NCI-H146 (cell line): ENCODE measurements at regions not wholly inside any gene's neighbourhood (a gene's known extent, or its start where the extent isn't known, plus 50 kb on each side); places are given as distances from the start of the nearest gene placed in this dataset.

ENCODE experiments used
- DNase-seq: peaks from one replicate; lab custom pipeline; 2025; lab: John Stamatoyannopoulos, UW

DNA sequence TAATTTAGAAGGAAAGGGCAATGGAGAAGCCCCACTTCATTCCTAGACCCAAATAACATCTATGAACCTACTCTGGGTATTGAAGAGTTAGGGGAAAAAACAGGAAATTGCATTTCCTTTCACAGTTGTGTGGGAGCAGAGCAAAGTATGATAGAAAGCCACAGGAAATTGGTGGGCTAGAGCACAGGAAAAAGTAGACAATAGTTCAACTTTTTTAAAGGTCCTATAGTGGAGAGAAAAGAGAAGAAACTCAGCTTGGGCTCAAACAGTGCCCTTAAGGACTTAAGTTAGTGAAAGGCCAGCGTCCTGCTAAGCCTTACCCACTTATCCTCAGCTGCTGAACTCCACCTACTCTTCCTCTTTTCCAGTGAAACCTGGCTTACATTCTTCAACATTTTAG, 258.1 kb downstream of the DPY19L2 start:
- DNase-seq: no peak

DNA sequence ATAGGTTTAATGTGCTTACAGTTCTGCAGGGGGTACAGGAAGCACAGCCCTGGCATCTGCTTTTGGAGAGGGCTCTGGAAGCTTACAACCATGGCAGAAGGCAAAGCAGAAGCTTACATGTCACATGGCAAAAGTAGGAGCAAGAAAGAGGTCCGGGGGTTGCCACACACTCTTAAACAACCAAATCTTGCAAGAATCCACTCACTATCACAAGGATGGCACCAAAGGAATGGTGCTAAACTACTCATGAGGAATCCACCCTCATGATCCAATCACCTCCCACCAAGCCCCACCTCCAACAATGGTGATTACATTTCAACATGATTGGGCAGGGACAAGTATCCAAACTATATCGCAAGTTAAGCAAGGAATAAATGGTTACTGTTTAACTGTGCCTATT, 255.8 kb upstream of the AVPR1A start:
- no peak for DNase-seq

DNA sequence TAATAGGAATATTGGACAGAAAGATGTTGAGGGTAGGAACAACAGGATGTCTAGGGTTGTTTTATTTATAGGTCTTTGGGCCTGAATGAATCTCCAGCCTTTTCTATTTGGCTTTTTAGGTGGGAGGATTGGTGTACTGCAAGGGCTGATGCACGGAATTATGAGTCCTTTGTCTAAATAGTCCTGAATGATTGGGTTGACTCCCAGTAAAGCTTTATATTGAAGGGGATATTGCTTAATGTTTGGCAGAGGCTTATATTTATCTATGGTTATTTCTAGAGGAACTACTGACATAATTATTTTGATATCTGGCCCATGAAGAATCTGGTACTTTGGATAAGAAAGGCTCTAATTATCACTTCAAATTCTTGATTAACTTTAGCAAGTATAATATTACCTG, 253.6 kb upstream of the AVPR1A start:
- DNase-seq: no peak

DNA sequence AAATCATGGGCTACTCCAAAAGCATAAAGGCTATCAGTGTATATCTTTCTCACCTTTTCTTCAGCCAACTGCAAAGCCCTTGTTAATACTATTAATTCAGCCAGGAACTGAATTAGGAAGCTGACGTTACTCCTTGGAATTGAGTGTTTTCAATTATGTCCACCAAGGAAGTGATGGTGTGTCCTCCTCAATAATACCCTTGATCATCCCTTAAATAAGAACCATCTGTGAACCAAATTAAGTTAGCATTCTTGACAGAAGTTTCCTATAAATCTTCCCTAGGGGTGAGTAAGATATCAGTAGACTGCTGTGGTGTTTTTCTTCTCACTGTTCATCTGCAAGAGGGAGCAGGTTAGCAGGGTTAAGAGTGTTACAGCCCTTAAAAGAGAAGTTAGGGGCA, 252.3 kb upstream of the AVPR1A start:
- DNase-seq: no peak

DNA sequence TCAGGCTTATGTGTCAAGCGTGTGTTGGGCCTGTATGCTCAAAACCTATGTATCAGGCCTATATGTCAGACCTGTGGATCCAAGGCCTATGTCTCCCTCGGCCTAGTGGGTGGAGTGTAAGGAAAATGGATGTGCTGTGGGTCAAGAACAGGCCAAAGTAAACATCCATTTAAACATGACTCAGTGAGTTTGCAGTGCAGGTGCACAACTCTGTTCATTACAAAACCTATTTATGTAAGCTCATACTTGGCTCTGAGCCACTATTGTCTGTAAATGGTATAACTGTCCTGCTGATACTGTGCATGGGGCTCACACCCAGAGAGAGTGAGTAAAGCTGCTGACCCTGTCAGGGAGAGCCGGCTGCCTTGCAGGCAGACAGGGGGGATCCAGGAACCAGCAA, 249.7 kb upstream of the AVPR1A start:
- DNase-seq: peak; percentile 70

DNA sequence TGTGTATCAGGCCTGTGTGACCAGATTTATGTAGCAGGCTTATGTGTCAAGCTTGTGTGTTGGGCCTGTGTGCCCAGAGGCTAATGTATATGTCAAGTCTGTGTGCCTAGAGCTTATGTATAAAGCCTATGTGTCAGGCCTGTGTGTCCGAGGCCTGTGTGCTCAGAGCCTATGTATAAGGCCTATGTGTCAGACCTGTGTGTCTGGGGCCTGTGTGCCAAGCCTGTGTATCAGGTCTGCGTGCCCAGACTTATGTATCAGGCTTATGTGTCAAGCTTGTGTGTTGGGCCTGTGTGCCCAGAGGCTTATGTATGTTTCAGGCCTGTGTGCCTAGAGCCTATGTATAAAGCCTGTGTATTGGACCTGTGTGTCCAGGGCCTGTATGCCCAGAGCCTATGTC, 249.3 kb upstream of the AVPR1A start:
- no peak for DNase-seq

DNA sequence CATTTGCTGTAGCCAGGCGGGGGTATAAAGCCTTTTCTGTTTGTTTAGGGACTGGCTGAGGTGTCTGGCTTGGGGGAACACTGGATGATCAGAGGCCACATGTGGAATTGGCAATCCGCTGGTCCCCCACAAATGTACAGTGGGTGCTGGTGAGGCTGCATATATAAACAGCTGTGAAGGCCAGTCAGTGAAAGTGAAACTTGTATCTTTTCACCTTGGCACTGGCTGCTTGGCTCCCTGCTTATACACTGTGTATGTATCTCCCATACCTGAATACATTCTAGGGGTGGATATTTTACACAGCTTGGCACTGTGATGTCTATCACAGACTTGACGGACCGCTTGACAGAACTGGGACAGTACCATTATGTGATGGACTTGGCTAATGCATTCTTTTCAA, 246.8 kb upstream of the AVPR1A start:
- no peak for DNase-seq

DNA sequence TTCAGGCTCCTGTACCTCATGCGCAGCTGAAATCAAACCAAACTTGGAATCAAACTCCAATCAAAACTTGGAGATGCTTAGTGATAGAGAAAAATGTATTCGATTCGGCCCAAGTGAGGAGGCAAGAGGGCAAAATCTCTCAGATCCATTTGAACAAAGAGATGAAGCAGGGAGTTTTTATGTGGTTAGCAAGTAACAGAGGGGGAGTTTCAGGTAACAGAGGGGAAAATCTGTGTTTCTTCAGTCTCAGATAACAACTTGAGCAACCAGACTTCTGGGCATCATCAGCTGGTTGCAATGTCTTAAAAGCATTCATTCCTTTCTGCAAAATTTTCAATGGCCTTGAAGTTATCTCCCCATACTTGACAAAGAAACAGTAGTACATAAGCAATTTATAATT, 245.1 kb upstream of the AVPR1A start:
- no peak for DNase-seq

DNA sequence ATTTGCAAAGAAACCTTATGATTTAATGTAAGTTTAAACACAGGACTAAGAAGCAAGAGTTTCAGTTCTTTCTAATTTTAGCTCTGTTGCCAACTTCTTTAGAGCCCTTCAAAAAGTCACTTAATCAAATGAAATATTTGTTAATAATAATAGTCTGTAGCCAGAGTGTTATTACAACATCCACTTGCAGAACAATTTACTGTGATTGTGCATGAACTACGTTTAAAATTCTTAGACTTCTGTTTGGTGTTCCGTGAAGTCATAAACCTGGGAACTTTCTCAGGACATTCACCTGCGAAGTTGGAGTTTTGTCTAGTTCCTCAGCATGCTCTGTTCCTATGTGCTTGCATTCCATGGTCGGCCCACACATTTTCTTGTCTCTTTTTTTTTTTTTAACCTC, 244.0 kb upstream of the AVPR1A start:
- no peak for DNase-seq

DNA sequence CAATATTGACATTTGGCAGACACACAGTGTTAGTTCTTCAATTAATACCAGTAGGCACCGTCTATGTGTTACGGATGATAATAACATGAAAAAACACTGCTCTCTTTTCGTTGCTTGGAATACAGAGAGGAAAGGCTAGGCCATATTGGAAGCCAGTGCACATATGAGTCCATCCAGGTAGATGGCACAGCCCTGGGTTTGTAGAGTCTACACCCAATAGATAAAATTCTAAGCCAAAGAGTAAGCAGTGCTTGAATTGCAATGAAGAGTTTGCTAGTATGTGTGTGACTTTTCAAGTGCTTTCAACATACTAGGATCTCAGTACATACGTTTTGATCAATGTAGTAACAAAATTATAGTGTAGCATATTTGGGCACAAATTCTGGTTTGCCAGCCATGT, 243.3 kb upstream of the AVPR1A start:
- no peak for DNase-seq

DNA sequence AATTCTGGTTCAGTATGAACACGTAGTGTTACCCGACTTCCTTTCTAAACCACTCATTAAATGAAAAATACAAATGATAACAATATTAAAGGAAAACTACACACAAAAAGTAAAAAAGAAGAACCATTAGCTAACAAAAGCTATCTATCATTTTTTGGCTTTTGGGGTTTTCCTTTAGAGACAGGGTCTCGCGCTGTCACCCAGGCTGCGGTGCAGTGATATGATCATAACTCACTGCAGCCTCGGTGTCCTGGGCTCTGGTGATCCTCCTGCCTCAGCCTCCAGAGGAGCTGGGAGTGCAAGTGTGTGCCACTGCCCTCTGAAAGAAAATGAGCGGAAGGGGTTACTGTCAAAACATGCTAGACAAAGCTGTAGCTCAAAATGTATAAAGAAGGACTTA, 238.2 kb upstream of the AVPR1A start:
- no peak for DNase-seq

DNA sequence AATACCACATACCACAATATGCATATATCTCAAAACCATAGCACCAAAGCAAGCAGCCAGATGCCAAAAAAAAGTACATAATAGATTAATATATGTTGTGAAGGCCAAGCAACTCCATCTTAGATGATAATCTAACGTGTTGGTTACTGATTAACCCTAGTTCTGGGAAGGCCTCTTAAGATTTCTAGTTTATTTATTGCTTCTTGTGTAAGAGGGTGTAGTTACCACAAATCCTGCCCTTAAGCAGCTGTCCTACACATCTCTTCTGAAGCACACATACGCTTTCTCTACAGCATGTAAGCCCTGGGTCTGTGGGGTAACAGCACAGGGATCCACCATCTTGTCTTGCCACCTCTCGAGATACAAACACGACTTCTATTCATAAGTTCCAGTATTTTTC, 236.8 kb upstream of the AVPR1A start:
- no peak for DNase-seq

DNA sequence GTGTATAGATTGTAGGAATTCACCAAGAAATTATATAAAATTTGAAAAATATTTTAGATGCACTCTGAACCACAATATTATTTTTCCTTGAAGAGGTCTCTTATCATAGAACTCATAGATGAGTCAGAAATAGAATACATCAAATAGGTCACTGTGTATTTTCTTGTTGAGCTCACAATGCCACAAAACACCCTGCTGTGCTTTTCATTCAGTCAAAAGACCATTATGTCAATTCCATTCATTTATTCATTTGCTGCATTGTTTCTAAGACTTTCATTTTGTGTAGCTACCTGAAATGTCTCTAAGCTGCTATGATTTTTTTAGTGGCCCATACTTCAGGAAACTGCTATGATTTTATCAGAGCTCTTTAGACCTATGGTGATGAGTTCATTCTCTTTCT, 231.9 kb upstream of the AVPR1A start:
- DNase-seq: peak; percentile 57

DNA sequence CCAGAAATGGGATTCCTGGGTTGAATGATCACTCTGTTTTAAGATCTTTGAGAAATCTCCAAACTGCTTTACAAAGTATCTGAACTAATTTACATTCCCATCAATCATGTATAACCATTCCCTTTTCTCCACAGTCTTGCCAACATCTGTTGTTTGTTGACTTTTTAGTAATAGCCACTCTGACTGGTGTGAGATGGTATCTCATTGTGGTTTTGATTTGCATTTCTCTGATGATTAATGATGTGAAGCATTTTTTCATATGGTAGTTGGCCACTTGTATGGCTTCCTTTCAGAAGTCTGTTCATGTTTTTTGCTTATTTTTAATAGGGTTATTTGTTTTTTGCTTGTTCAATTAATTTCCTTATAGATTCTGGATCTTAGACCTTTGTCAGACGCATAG, 211.8 kb upstream of the AVPR1A start:
- DNase-seq: no peak

DNA sequence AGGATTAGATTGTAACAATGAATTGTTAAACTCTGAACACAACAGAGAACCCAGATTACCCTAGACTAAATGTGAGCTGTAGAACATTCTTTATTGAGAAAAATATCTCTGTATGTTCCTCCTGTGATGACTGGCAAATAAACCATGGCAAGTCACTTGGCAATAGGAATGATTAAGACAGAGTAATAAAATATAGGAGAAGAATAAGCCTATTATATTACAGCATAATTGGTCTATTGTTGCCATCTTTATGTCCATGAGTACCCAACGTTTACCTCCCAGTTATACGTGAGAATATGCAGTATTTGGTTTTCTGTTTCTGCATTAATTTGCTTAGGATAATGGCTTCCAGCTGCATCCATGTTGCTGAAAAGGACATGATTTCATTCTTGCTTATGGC, 211.2 kb upstream of the AVPR1A start:
- no peak for DNase-seq

DNA sequence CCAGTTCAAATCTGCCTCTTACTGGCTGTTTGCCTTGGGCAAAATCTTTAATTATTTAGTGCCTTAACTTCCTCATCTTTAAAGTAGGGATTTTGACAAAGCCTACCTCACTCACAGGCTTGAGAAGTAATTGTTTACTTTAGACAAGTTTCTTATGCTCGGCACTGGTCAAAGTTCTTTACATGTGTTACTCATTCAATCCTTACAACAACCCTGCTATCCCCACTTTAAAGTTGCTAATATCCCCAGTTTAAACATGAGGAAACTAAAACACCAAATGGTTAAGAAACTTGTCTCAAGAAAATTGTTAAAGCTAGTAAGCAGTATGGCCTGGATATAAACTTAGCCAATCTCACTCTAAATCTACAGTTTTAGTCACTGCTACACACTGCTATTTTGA, 204.0 kb upstream of the AVPR1A start:
- DNase-seq: no peak

DNA sequence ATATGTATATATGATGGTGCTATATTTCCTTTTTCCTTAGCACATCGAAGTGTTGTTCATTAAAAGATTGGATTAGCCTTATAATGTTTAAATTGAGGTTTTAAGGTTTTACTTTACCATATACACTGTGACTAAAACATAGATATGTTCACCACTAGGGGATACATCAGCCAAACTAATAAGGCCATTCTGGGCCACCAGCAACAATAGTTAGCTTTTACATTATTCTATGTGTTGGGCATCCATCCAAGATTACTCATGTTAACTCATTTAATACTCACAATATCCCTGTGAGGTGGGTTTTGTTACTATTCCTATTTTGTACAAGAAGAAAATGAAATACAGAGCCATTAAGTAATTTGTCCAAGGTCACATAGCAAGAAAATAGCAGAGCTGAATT, 202.6 kb upstream of the AVPR1A start:
- DNase-seq: peak; percentile 35

DNA sequence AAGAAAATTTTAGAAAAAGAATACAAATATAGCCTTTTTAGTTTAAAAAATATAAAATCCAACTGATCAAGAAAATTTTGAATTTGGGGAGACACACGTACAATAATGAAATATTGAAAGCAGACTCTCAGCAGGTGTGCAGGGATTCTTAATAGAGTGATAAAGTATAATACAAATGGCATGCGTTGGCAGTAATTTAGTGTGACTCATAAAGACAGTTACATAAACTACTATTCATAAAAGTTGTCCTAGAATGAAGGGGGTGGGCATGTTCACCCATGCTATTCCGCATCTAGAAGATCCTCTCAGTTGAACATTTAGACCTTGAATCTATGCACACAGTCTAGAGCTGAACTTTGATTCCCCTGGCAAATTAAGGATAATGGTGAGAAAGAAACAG, 200.4 kb upstream of the AVPR1A start:
- DNase-seq: no peak

DNA sequence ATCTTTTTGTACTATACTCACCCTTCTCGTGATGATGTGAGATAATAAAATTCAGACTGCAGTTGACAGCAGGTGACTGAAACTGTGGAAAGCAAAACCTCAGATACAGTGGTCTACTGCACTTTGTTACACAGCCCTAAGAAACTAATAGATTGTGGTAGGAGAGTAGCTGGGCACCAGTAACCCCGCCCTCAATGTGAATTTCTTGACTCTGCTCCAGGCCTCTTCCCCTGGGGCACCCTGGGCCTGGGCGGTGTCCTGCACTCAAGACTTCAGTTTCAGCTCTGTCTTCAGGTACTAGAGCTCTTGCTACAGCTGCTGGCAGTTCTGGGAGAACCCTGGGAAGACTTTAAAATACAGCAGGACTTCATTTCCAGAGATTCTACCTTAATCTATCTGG, 197.6 kb upstream of the AVPR1A start:
- DNase-seq: no peak

DNA sequence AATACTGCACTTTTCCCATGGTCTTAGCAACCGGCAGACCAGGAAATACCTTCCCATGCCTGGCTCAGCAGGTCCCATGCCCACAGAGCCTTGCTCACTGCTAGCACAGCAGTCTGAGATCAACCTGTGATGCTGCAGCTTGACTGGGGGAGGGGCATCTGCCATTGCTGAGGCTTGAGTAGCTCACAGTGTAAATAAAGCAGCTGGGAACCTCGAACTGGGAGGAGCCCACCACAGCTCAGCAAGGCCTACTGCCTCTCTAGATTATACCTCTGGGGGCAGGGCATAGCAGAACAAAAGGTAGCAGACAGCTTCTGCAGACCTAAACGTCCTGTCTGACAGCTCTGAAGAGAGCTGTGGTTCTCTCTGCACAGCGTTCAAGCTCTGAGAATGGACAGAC, 186.2 kb upstream of the AVPR1A start:
- DNase-seq: peak; percentile 41

DNA sequence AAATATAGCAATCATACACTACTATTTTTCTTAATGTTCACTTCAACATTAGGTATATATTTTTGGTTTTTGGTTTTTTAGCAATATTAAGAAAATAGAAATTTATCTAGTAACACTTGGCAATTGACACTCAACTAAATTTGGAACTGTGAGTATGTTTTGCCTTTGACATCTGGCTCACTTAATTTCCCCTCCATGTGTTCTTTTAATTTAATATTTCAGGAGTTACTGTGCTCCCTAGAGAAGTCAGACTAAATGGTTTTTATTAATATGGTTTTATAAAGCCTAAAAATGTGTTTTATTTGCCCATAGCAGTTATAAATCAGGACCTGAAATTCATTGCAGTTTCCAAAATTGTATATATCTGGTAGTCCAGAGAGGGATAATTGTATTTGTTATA, 175.3 kb upstream of the AVPR1A start:
- DNase-seq: no peak

DNA sequence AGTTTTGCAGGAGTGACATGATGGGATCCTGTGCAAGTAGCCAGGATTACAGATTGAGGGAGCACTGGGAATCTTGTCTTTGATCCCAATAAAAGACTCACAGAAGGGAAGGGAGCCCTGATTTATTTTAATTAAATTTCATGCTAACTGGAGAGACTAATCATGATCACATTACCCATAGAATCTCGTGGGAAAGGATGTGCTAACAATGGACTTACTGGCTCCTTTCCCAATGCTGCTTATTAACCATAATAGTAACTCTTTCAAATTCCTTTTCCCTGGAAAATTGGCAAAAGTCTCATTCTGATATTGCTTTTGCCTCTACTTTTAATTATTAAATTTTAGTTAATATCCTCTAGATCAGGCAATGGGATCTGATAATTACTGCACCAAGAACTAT, 174.8 kb upstream of the AVPR1A start:
- DNase-seq: no peak

DNA sequence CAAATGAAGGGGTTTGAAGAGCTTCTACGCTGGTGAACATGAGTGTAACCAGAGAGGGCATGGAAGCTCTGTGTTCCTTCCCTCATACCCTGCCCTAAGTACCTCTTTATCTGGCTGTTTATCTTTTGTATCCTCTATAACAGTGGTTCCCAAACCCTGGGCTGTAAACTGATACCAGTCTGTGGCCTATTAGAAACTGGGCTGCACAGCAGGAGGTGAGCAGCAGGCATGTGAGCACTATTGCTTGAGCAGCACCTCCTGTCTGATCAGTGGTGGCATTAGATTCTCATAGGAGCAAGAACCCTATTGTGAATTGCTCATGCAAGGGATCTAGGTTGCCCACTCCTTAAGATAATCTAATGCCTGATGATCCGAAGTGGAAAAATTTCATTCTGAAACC, 172.9 kb upstream of the AVPR1A start:
- no peak for DNase-seq

DNA sequence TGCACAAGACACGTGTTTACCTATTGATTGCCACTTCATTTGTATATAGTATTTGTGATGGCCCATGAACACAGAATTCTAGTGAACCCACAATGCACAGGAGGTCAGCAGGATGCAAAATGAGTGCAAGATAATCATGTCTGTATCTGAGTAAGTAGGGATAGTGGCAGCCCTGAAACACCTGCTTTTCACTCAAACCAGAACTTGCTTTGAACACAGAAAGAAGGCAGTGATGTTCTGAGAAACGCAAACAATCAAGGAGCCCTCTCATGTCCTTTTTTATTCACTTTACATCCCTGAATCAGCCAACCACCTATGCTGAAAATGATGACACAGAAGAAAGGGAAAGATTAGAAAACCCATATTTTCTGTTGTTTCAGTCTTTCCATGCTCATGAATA, 170.4 kb upstream of the AVPR1A start:
- peak; percentile 4 for DNase-seq

DNA sequence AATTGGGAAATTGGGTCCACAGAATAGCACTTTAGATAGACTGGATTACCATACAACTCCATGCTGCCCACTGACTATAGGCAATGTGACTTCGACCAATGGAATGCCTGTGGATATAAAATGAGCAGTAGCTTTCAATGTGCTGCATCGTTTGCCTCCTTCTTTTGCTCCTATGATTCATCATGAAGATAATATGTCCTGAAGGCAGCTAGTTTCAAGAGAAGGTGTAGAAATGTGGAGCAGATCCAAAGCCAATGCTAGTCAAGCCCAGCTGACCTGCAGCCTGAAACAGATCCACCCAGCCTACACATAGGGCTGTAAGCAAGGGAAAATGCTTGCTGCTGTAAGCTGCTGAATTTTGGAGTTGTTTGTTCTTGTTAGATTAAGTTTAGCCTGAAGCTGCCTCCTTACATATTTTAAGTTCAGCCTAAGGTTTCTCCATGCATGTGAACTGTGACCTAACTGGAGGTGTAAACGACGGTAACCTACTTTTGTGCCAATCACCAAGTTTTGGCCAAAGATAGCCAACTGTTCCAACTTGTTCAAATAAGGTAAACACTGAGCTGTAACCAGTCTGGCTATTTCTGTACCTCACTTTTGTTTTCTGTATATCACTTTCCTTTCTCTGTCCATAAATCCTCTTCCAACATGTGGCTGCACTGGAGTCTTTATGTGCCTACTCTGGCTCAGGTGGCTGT, 169.1 kb upstream of the AVPR1A start:
- DNase-seq: no peak
